PC-9 (cell line): ENCODE measurements at regions not wholly inside any gene's neighbourhood (a gene's known extent, or its start where the extent isn't known, plus 50 kb on each side); places are given as distances from the start of the nearest gene placed in this dataset.

ENCODE experiments used
- BruUV-seq: library from RNA; stranded (reverse); fragments of 400-500 nt; replicated peaks from 2 replicates; lab custom pipeline; 2021; lab: Mats Ljungman, UMichigan
- CTCF ChIA-PET: fragments of 300-600 bp; sonication (Branson Sonifier 250); formaldehyde crosslinking; loops from one replicate; lab custom pipeline; 2022; ENCODE audit warnings: antibody characterized with exemption; lab: Charles Lee
- POLR2A ChIA-PET: fragments of 300-600 bp; sonication (Branson Sonifier 250); formaldehyde crosslinking; loops from one replicate; lab custom pipeline; 2022; ENCODE audit warnings: antibody characterized with exemption; ENCODE audit not compliant: unreplicated experiment; lab: Charles Lee
- DNase-seq, 2 experiments: peaks; one replicate each; pipeline versions ENCODE4 v3.0.0 to v3.0.0-alpha.2; 2015 to 2022; ENCODE audit warnings: mixed read lengths in 1 of 2
- H2AFZ ChIP-seq: fragments of 200-600 bp; sonication (generic); 2 replicates; pipeline ENCODE4 v1.8.1; 2017; ENCODE audit warnings: antibody characterized with exemption
- H3F3A ChIP-seq: fragments of 200-600 bp; sonication (generic); 2 replicates; pipeline ENCODE4 v1.8.1; 2017; ENCODE audit warnings: antibody characterized with exemption, mild to moderate bottlenecking, low read depth; ENCODE audit not compliant: insufficient read depth
- H3K27ac ChIP-seq: fragments of 200-600 bp; sonication (generic); 2 replicates; pipeline ENCODE4 v1.6.1; 2016; ENCODE audit warnings: mixed run types
- H3K27me3 ChIP-seq: fragments of 200-600 bp; sonication (generic); 2 replicates; pipeline ENCODE4 v1.6.1; 2016; ENCODE audit warnings: low read depth, mixed run types; ENCODE audit not compliant: insufficient read depth
- H3K36me3 ChIP-seq: fragments of 200-600 bp; sonication (generic); 2 replicates; pipeline ENCODE4 v1.6.1; 2016; ENCODE audit warnings: low read depth, mixed run types
- H3K4me1 ChIP-seq: fragments of 200-600 bp; sonication (generic); replicated peaks from 2 replicates; pipeline ENCODE4 v1.6.1; 2016; ENCODE audit warnings: mixed run types; ENCODE audit not compliant: insufficient read depth
- H3K4me2 ChIP-seq: fragments of 200-600 bp; sonication (generic); 2 replicates; pipeline ENCODE4 v1.6.1; 2017; ENCODE audit warnings: mixed run types
- H3K4me3 ChIP-seq: fragments of 200-600 bp; sonication (generic); 2 replicates; pipeline ENCODE4 v1.6.1; 2016; ENCODE audit warnings: mixed run types
- H3K79me2 ChIP-seq: fragments of 200-600 bp; sonication (generic); 2 replicates; pipeline ENCODE4 v1.6.1; 2017; ENCODE audit warnings: low read depth, mixed run types
- H3K9me2 ChIP-seq: fragments of 200-600 bp; sonication (generic); 2 replicates; pipeline ENCODE4 v1.8.1; 2017; ENCODE audit warnings: mild to moderate bottlenecking; ENCODE audit not compliant: insufficient read depth
- H3K9me3 ChIP-seq: fragments of 200-600 bp; sonication (generic); 2 replicates; pipeline ENCODE4 v1.8.1; 2016; ENCODE audit warnings: low read depth; ENCODE audit not compliant: insufficient read depth
- H4K20me1 ChIP-seq: fragments of 200-600 bp; sonication (generic); 2 replicates; pipeline ENCODE4 v1.8.1; 2017; ENCODE audit not compliant: insufficient read depth
- CTCF ChIP-seq: fragments of 200-600 bp; sonication (generic); conservative IDR thresholded peaks from 2 replicates; pipeline ENCODE4 v1.6.1; 2017; ENCODE audit warnings: mixed run types, antibody characterized with exemption, mild to moderate bottlenecking, moderate library complexity
- EZH2 ChIP-seq: fragments of 200-600 bp; sonication (generic); IDR thresholded peaks from 2 replicates; pipeline ENCODE4 v1.8.0; 2017; ENCODE audit warnings: antibody characterized with exemption, low read depth
- intact Hi-C: fragments of 100-400 bp; cut with micrococcal nuclease; formaldehyde crosslinking; loops from one replicate; pipeline ENCODE4 v1.10.0; 2022; ENCODE audit not compliant: unreplicated experiment

- POLR2A ChIA-PET, result no interaction called here
- CTCF ChIA-PET, result no interaction called here
- TF ChIP-seq EZH2 (no peak), CTCF (no peak)
These were observed 876.2 kb upstream of the POU3F3 start for GRCh38 chr2:103977668-103978067.

GRCh38 chr2:103980401-103980800 lies 873.5 kb upstream of the POU3F3 start:
- intact Hi-C loops, result no loop called here

More at GRCh38 chr2:103977668-103978067, 876.2 kb upstream of the POU3F3 start:
- Histone ChIP-seq H3K27ac (no peak overlapping the region), H3K4me2 (no peak overlapping the region), H3K4me3 (no peak overlapping the region), H3F3A (no peaks in the 10 kb centered on the region), H3K79me2 (no peaks in the 10 kb centered on the region), H3K36me3 (no peaks in the 10 kb centered on the region), H3K4me1 (no peaks in the 10 kb centered on the region), H3K9me3 (no peaks in the 10 kb centered on the region; the same call in 1 of the 2 replicates), H2AFZ (no peak overlapping the region), H3K9me2 (no peaks in the 10 kb centered on the region), H4K20me1 (no peaks in the 10 kb centered on the region), H3K27me3 (no peaks in the 10 kb centered on the region; the same call in 1 of the 2 replicates)
- intact Hi-C loops, result no loop called here
- DNase-seq, result no peak
- no TSS peak for BruUV-seq

GRCh38 chr2:103982691-103983090 lies 871.2 kb upstream of the POU3F3 start:
- CTCF ChIA-PET, result no interaction called here
- H3K36me3 ChIP-seq, result no peaks in the 10 kb centered on the region
- H3K9me3 ChIP-seq, result no peaks in the 10 kb centered on the region
- no peak overlapping the region for H3K4me3 ChIP-seq
- H3F3A ChIP-seq, result no peaks in the 10 kb centered on the region
- no peak overlapping the region for H2AFZ ChIP-seq
- DNase-seq, result no peak
- no peak overlapping the region for H3K27ac ChIP-seq
- H3K9me2 ChIP-seq, result no peaks in the 10 kb centered on the region
- POLR2A ChIA-PET, result no interaction called here
- intact Hi-C loops, result no loop called here
- TF ChIP-seq EZH2, result no peak
- no peak for TF ChIP-seq CTCF
- no peaks in the 10 kb centered on the region for H3K4me1 ChIP-seq
- H3K79me2 ChIP-seq, result no peaks in the 10 kb centered on the region
- H4K20me1 ChIP-seq, result no peaks in the 10 kb centered on the region
- no peaks in the 10 kb centered on the region; the same call in 1 of the 2 replicates for H3K27me3 ChIP-seq
- H3K4me2 ChIP-seq, result no peak overlapping the region
- BruUV-seq, result no TSS peak

More at GRCh38 chr2:103980401-103980800, 873.5 kb upstream of the POU3F3 start:
- no peak overlapping the region for H3K4me2 ChIP-seq
- no peak overlapping the region for H3K27ac ChIP-seq
- TF ChIP-seq CTCF (no peak), EZH2 (no peak)
- CTCF ChIA-PET, result no interaction called here
- H2AFZ ChIP-seq, result no peak overlapping the region
- H4K20me1 ChIP-seq, result no peaks in the 10 kb centered on the region
- POLR2A ChIA-PET, result no interaction called here
- no peaks in the 10 kb centered on the region for H3K4me1 ChIP-seq
- no peaks in the 10 kb centered on the region for H3F3A ChIP-seq
- no peaks in the 10 kb centered on the region; the same call in 1 of the 2 replicates for H3K9me3 ChIP-seq
- H3K27me3 ChIP-seq, result no peaks in the 10 kb centered on the region; the same call in 1 of the 2 replicates
- no peaks in the 10 kb centered on the region for H3K79me2 ChIP-seq
- H3K9me2 ChIP-seq, result no peaks in the 10 kb centered on the region
- no peaks in the 10 kb centered on the region for H3K36me3 ChIP-seq
- no TSS peak for BruUV-seq
- DNase-seq, result no peak
- no peak overlapping the region for H3K4me3 ChIP-seq
